Trophoblast cell (in vitro differentiated cells and primary cell): ENCODE measurements at regions not wholly inside any gene's neighbourhood (a gene's known extent, or its start where the extent isn't known, plus 50 kb on each side); places are given as distances from the start of the nearest gene placed in this dataset.

Source experiments
- DNase-seq, 2 donors: peaks; one replicate each; pipeline ENCODE4 v3.0.0-alpha.2; 2016
- H2AFZ ChIP-seq: 2 replicates; pipeline ENCODE4 v1.6.1; 2013; ENCODE audit warnings: low read length, moderate library complexity, mild to moderate bottlenecking; ENCODE audit not compliant: insufficient read depth, poor library complexity
- H2AK5ac ChIP-seq: 2 replicates; pipeline ENCODE4 v1.6.1; 2013; ENCODE audit warnings: mild to moderate bottlenecking, low read length
- H2BK120ac ChIP-seq: 2 replicates; pipeline ENCODE4 v1.6.1; 2013; ENCODE audit warnings: low read length, mild to moderate bottlenecking, moderate library complexity; ENCODE audit not compliant: insufficient read depth, poor library complexity
- H2BK12ac ChIP-seq: 2 replicates; pipeline ENCODE4 v1.6.1; 2013; ENCODE audit warnings: mild to moderate bottlenecking, low read length, moderate library complexity
- H2BK5ac ChIP-seq: 2 replicates; pipeline ENCODE4 v1.6.1; 2013; ENCODE audit warnings: low read length, low read depth, moderate library complexity, mild to moderate bottlenecking; ENCODE audit not compliant: poor library complexity
- H3K14ac ChIP-seq: 2 replicates; pipeline ENCODE4 v1.6.1; 2013; ENCODE audit warnings: mild to moderate bottlenecking, low read length
- H3K18ac ChIP-seq: 2 replicates; pipeline ENCODE4 v1.6.1; 2013; ENCODE audit warnings: mild to moderate bottlenecking, low read length
- H3K23ac ChIP-seq: 2 replicates; pipeline ENCODE4 v1.6.1; 2013; ENCODE audit warnings: low read length
- H3K27ac ChIP-seq: 2 replicates; pipeline ENCODE4 v1.5.1; 2013; ENCODE audit warnings: low read depth, mild to moderate bottlenecking, inconsistent platforms, low read length, moderate library complexity
- H3K27me3 ChIP-seq: 2 replicates; pipeline ENCODE4 v1.6.1; 2013; ENCODE audit warnings: inconsistent platforms, mild to moderate bottlenecking, low read length, moderate library complexity; ENCODE audit not compliant: insufficient read depth
- H3K36me3 ChIP-seq, 2 experiments: 1 replicate in 1 of 2; 2 replicates in 1 of 2; pipeline ENCODE4 v1.6.1; 2013; ENCODE audit warnings: low read length in 2 of 2, mild to moderate bottlenecking in 2 of 2, moderate library complexity in 1 of 2; ENCODE audit not compliant: insufficient read depth in 2 of 2, control insufficient read depth in 1 of 2
- H3K4ac ChIP-seq: 2 replicates; pipeline ENCODE4 v1.6.1; 2013; ENCODE audit warnings: low read depth, mild to moderate bottlenecking, low read length, moderate library complexity
- H3K4me1 ChIP-seq, 2 experiments: 1 replicate in 1 of 2; 2 replicates in 1 of 2; pipeline ENCODE4 v1.6.1; 2013; ENCODE audit warnings: low read length in 2 of 2, mild to moderate bottlenecking in 2 of 2, moderate library complexity in 1 of 2; ENCODE audit not compliant: insufficient read depth in 2 of 2, control insufficient read depth in 1 of 2
- H3K4me2 ChIP-seq: 2 replicates; pipeline ENCODE4 v1.6.1; 2013; ENCODE audit warnings: inconsistent platforms, mild to moderate bottlenecking, low read length, moderate library complexity
- H3K4me3 ChIP-seq: 2 replicates; pipeline ENCODE4 v1.5.1; 2013; ENCODE audit warnings: mild to moderate bottlenecking, low read depth, low read length, inconsistent platforms
- H3K79me1 ChIP-seq: one replicate; pipeline ENCODE4 v1.6.1; 2013; ENCODE audit warnings: low read length
- H3K79me2 ChIP-seq: 2 replicates; pipeline ENCODE4 v1.6.1; 2013; ENCODE audit warnings: low read length, mild to moderate bottlenecking; ENCODE audit not compliant: control insufficient read depth, insufficient read depth, poor library complexity
- H3K9ac ChIP-seq: 2 replicates; pipeline ENCODE4 v1.6.1; 2013; ENCODE audit warnings: mild to moderate bottlenecking, low read length
- H3K9me3 ChIP-seq: 2 replicates; pipeline ENCODE4 v1.6.1; 2013; ENCODE audit warnings: low read depth, mild to moderate bottlenecking, control low read depth, inconsistent platforms, low read length; ENCODE audit not compliant: insufficient read depth
- H4K12ac ChIP-seq: 2 replicates; pipeline ENCODE4 v1.6.1; 2013; ENCODE audit warnings: low read depth, mild to moderate bottlenecking, low read length, moderate library complexity
- H4K8ac ChIP-seq: 2 replicates; pipeline ENCODE4 v1.6.1; 2013; ENCODE audit warnings: low read depth, mild to moderate bottlenecking, low read length, moderate library complexity
- H4K91ac ChIP-seq: one replicate; pipeline ENCODE4 v1.6.1; 2013; ENCODE audit warnings: low read depth, mild to moderate bottlenecking, low read length, moderate library complexity
- WGBS: extraction: QIAGEN DNeasy Blood & Tissue Kit; methylation state at CpG from one replicate; pipeline ENCODE4 v1.1.7; 2013; ENCODE audit warnings: missing lambda C conversion rate; ENCODE audit not compliant: insufficient read length, insufficient coverage; ENCODE audit errors: extremely low coverage; 5-methylcytosine and 5-hydroxymethylcytosine counted together

GRCh38 chr7:25596443-25596842 lies 368.2 kb upstream of the NPVF start:
- no peak overlapping the region for H3K4me2 ChIP-seq

GRCh38 chr7:25597946-25598345 lies 369.7 kb upstream of the NPVF start:
- H3K4me3 ChIP-seq, result no peak overlapping the region
- H3K9me3 ChIP-seq, result no peaks in the 10 kb centered on the region
- H4K12ac ChIP-seq, result no peak overlapping the region
- H3K27me3 ChIP-seq, result no peaks in the 10 kb centered on the region
- H3K4me1 ChIP-seq, result no peaks in the 10 kb centered on the region
- H3K18ac ChIP-seq, result no peak overlapping the region
- H3K9ac ChIP-seq, result no peak overlapping the region
- no peak overlapping the region for H3K14ac ChIP-seq
- H4K91ac ChIP-seq, result no peak overlapping the region
- peak overlapping the region; percentile 17 for H2AFZ ChIP-seq
- H3K79me1 ChIP-seq, result no peaks in the 10 kb centered on the region
- WGBS, result no CpG with 5 or more reads among the region's 5 CpGs
- H2BK5ac ChIP-seq, result no peak overlapping the region
- peak in 1 of 2 donors; percentile 36 for DNase-seq
- no peak overlapping the region for H3K23ac ChIP-seq
- no peak overlapping the region for H3K4ac ChIP-seq
- H3K27ac ChIP-seq, result no peak overlapping the region
- no peaks in the 10 kb centered on the region for H3K36me3 ChIP-seq
- no peaks in the 10 kb centered on the region for H3K79me2 ChIP-seq
- no peak overlapping the region for H2BK120ac ChIP-seq
- H3K4me2 ChIP-seq, result no peak overlapping the region
- H2AK5ac ChIP-seq, result no peak overlapping the region
- no peak overlapping the region for H4K8ac ChIP-seq
- no peak overlapping the region for H2BK12ac ChIP-seq

More at GRCh38 chr7:25596443-25596842, 368.2 kb upstream of the NPVF start:
- no peak overlapping the region for H3K4ac ChIP-seq
- H3K27me3 ChIP-seq, result no peaks in the 10 kb centered on the region
- DNase-seq, result no peak
- H2BK5ac ChIP-seq, result no peak overlapping the region
- H2BK120ac ChIP-seq, result no peak overlapping the region
- H3K4me1 ChIP-seq, result no peaks in the 10 kb centered on the region
- no peak overlapping the region for H3K23ac ChIP-seq
- H2AFZ ChIP-seq, result no peak overlapping the region
- H3K9me3 ChIP-seq, result no peaks in the 10 kb centered on the region
- H4K8ac ChIP-seq, result no peak overlapping the region
- no peak overlapping the region for H3K14ac ChIP-seq
- no peak overlapping the region for H3K27ac ChIP-seq
- no peaks in the 10 kb centered on the region for H3K79me1 ChIP-seq
- no peak overlapping the region for H3K9ac ChIP-seq
- H3K36me3 ChIP-seq, result no peaks in the 10 kb centered on the region
- no peaks in the 10 kb centered on the region for H3K79me2 ChIP-seq
- no peak overlapping the region for H2AK5ac ChIP-seq
- H3K18ac ChIP-seq, result no peak overlapping the region
- no peak overlapping the region for H4K91ac ChIP-seq
- H4K12ac ChIP-seq, result no peak overlapping the region
- no CpG with 5 or more reads among the region's 9 CpGs for WGBS
- H2BK12ac ChIP-seq, result no peak overlapping the region
- H3K4me3 ChIP-seq, result no peak overlapping the region

- H2AK5ac ChIP-seq, result no peak overlapping the region
- no peak overlapping the region for H4K91ac ChIP-seq
- no peak overlapping the region for H2AFZ ChIP-seq
- no peak overlapping the region for H3K4ac ChIP-seq
- H3K36me3 ChIP-seq, result no peaks in the 10 kb centered on the region
- no peak overlapping the region for H3K4me3 ChIP-seq
- H3K23ac ChIP-seq, result no peak overlapping the region
- H2BK120ac ChIP-seq, result no peak overlapping the region
- no peaks in the 10 kb centered on the region for H3K4me1 ChIP-seq
- no peaks in the 10 kb centered on the region for H3K9me3 ChIP-seq
- no peak overlapping the region for H3K14ac ChIP-seq
- H3K9ac ChIP-seq, result no peak overlapping the region
- H3K79me2 ChIP-seq, result no peaks in the 10 kb centered on the region
- WGBS, result no CpG with 5 or more reads among the region's 5 CpGs
- H3K79me1 ChIP-seq, result no peaks in the 10 kb centered on the region
- no peak for DNase-seq
- H3K4me2 ChIP-seq, result no peak overlapping the region
- no peak overlapping the region for H2BK12ac ChIP-seq
- no peak overlapping the region for H3K18ac ChIP-seq
- no peaks in the 10 kb centered on the region for H3K27me3 ChIP-seq
- no peak overlapping the region for H4K12ac ChIP-seq
- no peak overlapping the region for H2BK5ac ChIP-seq
- H4K8ac ChIP-seq, result no peak overlapping the region
- no peak overlapping the region for H3K27ac ChIP-seq
These were observed 370.5 kb upstream of the NPVF start for GRCh38 chr7:25598765-25599164.

- Histone ChIP-seq H3K4me2 (no peak overlapping the region), H3K4ac (no peak overlapping the region), H4K12ac (no peak overlapping the region), H3K4me3 (no peak overlapping the region), H3K4me1 (no peaks in the 10 kb centered on the region), H3K27me3 (no peaks in the 10 kb centered on the region), H3K27ac (no peak overlapping the region), H3K9me3 (no peaks in the 10 kb centered on the region), H3K36me3 (no peaks in the 10 kb centered on the region), H2AK5ac (no peak overlapping the region), H3K18ac (no peak overlapping the region), H2BK120ac (no peak overlapping the region), H2BK5ac (no peak overlapping the region), H4K91ac (no peak overlapping the region), H3K23ac (no peak overlapping the region), H3K79me2 (no peaks in the 10 kb centered on the region), H3K9ac (no peak overlapping the region), H3K79me1 (no peaks in the 10 kb centered on the region), H4K8ac (no peak overlapping the region), H3K14ac (no peak overlapping the region), H2AFZ (no peak overlapping the region), H2BK12ac (no peak overlapping the region)
- no peak for DNase-seq
- no CpG with 5 or more reads among the region's 3 CpGs for WGBS
These were observed 372.1 kb upstream of the NPVF start for GRCh38 chr7:25600262-25600920.
